ENCODE measurements at regions not wholly inside any gene's neighbourhood (a gene's known extent, or its start where the extent isn't known, plus 50 kb on each side); places are given as distances from the start of the nearest gene placed in this dataset.

GRCh38 chr13:107612376-107612775 lies 603.0 kb downstream of the LIG4 start:
- TF ChIP-seq CTCF (conservative IDR thresholded peaks at IDR 0.05 in 1 of 2, IDR thresholded peaks at IDR 0.05 in 1 of 2; ENCODE audit: extremely low read depth in 1 of 2, insufficient read depth in 1 of 2, low read depth in 1 of 2, low read length in 2 of 2): no peak
- no peak for TF ChIP-seq EZH2 (IDR thresholded peaks at IDR 0.05; ENCODE audit: borderline replicate concordance, low read length)
